K562 (cell line): ENCODE measurements at regions not wholly inside any gene's neighbourhood (a gene's known extent, or its start where the extent isn't known, plus 50 kb on each side); places are given as distances from the start of the nearest gene placed in this dataset.

Experiments used
- BRCA1 ChIP-seq, 2 experiments: fragments of 450-650 bp in 1 of 2; sonication (generic) in 1 of 2; formaldehyde crosslinking in 1 of 2; IDR thresholded peaks; 2 replicates each; pipeline versions ENCODE4 v1.5.0 to v1.6.1; 2017 to 2020; ENCODE audit warnings: mild to moderate bottlenecking in 1 of 2, missing genetic modification reagents in 1 of 2
- CSDE1 ChIP-seq, 2 experiments: fragments of 450-650 bp; IDR thresholded peaks; 2 replicates each; pipeline ENCODE4 v1.6.1; 2016; ENCODE audit warnings: mild to moderate bottlenecking in 1 of 2
- EGR1 ChIP-seq: fragments of 450-650 bp; conservative IDR thresholded peaks from 2 replicates; pipeline ENCODE4 v1.6.1; 2017; ENCODE audit warnings: mild to moderate bottlenecking
- FOXM1 ChIP-seq, 2 experiments: fragments of 450-650 bp in 1 of 2; sonication (generic) in 1 of 2; formaldehyde crosslinking in 1 of 2; IDR thresholded peaks; 2 replicates each; pipeline versions ENCODE4 v1.6.1 to v1.9.0; 2017 to 2022; ENCODE audit warnings: low read depth in 2 of 2, mild to moderate bottlenecking in 2 of 2, missing genetic modification reagents in 1 of 2, moderate library complexity in 1 of 2
- HDAC2 ChIP-seq: fragments of 450-650 bp; IDR thresholded peaks from 2 replicates; pipeline ENCODE4 v1.6.1; 2016; ENCODE audit warnings: mild to moderate bottlenecking
- MED1 ChIP-seq: sonication (generic); formaldehyde crosslinking; IDR thresholded peaks from 2 replicates; pipeline ENCODE4 v1.8.1; 2023; ENCODE audit warnings: missing genetic modification reagents, borderline replicate concordance
- MYNN ChIP-seq, 2 experiments: sonication (generic); formaldehyde crosslinking in 1 of 2; IDR thresholded peaks; 2 replicates each; pipeline versions ENCODE4 v1.5.0 to v1.6.1; 2016 to 2020; ENCODE audit warnings: antibody characterized with exemption in 1 of 2, missing genetic modification reagents in 1 of 2
- NFRKB ChIP-seq: fragments of 450-650 bp; IDR thresholded peaks from 2 replicates; pipeline ENCODE4 v1.6.1; 2016; ENCODE audit warnings: low read depth
- SMAD2 ChIP-seq: fragments of 150-350 bp; IDR thresholded peaks from 2 replicates; pipeline ENCODE4 v1.6.1; 2014; ENCODE audit warnings: low read depth, mild to moderate bottlenecking, low read length
- SNIP1 ChIP-seq: fragments of 450-650 bp; IDR thresholded peaks from 2 replicates; pipeline ENCODE4 v1.7.1; 2017; ENCODE audit warnings: low read depth, mild to moderate bottlenecking
- TF ChIP-seq, protein P1 (sequence below), 2 experiments: fragments of 450-650 bp in 1 of 2; IDR thresholded peaks; 2 replicates each; pipeline ENCODE4 v1.6.1; 2011 to 2017; ENCODE audit warnings: low read depth in 2 of 2, antibody characterized with exemption in 1 of 2, borderline replicate concordance in 1 of 2, low read length in 1 of 2, mild to moderate bottlenecking in 1 of 2, mixed read lengths in 1 of 2; ENCODE audit not compliant: control insufficient read depth in 1 of 2

DNA sequence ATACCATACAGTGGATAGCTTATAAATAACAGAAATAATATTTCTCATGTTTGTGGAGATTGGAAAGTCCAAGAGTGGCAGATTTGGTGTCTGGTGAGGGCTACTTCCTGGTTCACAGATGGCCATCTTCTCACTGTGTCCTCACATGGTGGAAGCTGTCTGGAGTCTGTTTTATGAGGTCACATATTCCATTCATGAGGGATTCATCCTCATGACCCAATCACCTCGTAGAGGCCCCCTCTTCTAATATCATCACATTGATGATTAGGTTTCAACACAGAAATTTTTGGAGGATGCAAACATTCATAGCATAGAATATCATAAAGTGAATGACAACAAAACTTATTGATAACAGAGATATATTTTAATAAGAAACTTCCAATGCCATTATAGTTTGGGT lies 568.0 kb downstream of the STIM2 start:
- no peak for TF ChIP-seq FOXM1 (IDR thresholded peaks at IDR 0.05; ENCODE audit: low read depth)
- TF ChIP-seq FOXM1 (CRISPR knock-in tag; IDR thresholded peaks at IDR 0.05; ENCODE audit: low read depth), result no peak
- TF ChIP-seq, protein P1, sequence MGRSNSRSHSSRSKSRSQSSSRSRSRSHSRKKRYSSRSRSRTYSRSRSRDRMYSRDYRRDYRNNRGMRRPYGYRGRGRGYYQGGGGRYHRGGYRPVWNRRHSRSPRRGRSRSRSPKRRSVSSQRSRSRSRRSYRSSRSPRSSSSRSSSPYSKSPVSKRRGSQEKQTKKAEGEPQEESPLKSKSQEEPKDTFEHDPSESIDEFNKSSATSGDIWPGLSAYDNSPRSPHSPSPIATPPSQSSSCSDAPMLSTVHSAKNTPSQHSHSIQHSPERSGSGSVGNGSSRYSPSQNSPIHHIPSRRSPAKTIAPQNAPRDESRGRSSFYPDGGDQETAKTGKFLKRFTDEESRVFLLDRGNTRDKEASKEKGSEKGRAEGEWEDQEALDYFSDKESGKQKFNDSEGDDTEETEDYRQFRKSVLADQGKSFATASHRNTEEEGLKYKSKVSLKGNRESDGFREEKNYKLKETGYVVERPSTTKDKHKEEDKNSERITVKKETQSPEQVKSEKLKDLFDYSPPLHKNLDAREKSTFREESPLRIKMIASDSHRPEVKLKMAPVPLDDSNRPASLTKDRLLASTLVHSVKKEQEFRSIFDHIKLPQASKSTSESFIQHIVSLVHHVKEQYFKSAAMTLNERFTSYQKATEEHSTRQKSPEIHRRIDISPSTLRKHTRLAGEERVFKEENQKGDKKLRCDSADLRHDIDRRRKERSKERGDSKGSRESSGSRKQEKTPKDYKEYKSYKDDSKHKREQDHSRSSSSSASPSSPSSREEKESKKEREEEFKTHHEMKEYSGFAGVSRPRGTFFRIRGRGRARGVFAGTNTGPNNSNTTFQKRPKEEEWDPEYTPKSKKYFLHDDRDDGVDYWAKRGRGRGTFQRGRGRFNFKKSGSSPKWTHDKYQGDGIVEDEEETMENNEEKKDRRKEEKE (IDR thresholded peaks at IDR 0.05; ENCODE audit: borderline replicate concordance in 1 of 2, control insufficient read depth in 1 of 2, low read depth in 2 of 2, low read length in 1 of 2), result no peak
- TF ChIP-seq EGR1, result no peak
- no peak for TF ChIP-seq NFRKB
- no peak for TF ChIP-seq CSDE1 (IDR thresholded peaks at IDR 0.05)
- TF ChIP-seq SNIP1, result no peak
- no peak for TF ChIP-seq MED1 (CRISPR knock-in tag)
- no peak for TF ChIP-seq BRCA1 (IDR thresholded peaks at IDR 0.05)
- no peak for TF ChIP-seq BRCA1 (CRISPR knock-in tag; IDR thresholded peaks at IDR 0.05)
- TF ChIP-seq SMAD2, result no peak
- TF ChIP-seq HDAC2, result no peak
- TF ChIP-seq MYNN (IDR thresholded peaks at IDR 0.05), result no peak
- no peak for TF ChIP-seq MYNN (CRISPR knock-in tag; IDR thresholded peaks at IDR 0.05)
